RPMI7951 (cell line): ENCODE measurements at regions not wholly inside any gene's neighbourhood (a gene's known extent, or its start where the extent isn't known, plus 50 kb on each side); places are given as distances from the start of the nearest gene placed in this dataset.
"Not testable (repeated sequence)": the region's sequence is repeated elsewhere in the genome, so short reads cannot be mapped to it uniquely, and the experiment has no call there.

ENCODE experiments used
- DNase-seq: peaks from one replicate; pipeline ENCODE4 v3.0.0-alpha.2; 2012; ENCODE audit warnings: low read depth

- no peak for DNase-seq
Measured at GRCh38 chr2:53033411-53033810, 734.2 kb upstream of the CHAC2 start.

GRCh38 chr2:53028746-53029423, 738.7 kb upstream of the CHAC2 start:
- no peak for DNase-seq

GRCh38 chr2:53028225-53028624, 739.4 kb upstream of the CHAC2 start:
- no peak for DNase-seq

DNA sequence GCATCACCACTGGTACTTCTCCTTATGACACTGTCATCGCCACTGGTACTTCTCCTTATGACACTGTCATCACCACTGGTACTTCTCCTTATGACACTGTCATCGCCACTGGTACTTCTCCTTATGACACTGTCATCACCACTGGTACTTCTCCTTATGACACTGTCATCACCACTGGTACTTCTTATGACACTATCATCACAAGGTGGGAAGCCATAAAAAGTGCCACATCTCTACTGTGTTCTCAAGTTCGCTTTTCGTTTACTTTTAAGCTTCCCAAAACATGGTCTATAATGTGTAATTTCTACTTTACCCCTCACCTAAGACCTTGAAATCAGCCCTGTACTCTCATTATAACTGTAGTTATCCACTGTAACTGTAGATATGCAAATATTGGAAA, 745.4 kb upstream of the CHAC2 start:
- not testable (repeated sequence) for DNase-seq

- DNase-seq, result no peak
Measured at GRCh38 chr2:53021828-53022227, 745.8 kb upstream of the CHAC2 start.

GRCh38 chr2:53021292-53021691, 746.3 kb upstream of the CHAC2 start:
- no peak for DNase-seq

- DNase-seq, result no peak
Measured at GRCh38 chr2:53018825-53019425, 748.7 kb upstream of the CHAC2 start.

GRCh38 chr2:53006980-53007379, 760.6 kb upstream of the CHAC2 start:
- no peak for DNase-seq

GRCh38 chr2:53004413-53004812, 763.2 kb upstream of the CHAC2 start:
- DNase-seq, result no peak

GRCh38 chr2:52995424-52995823, 772.2 kb upstream of the CHAC2 start:
- DNase-seq, result no peak

GRCh38 chr2:52976143-52976949, 791.3 kb upstream of the CHAC2 start:
- DNase-seq, result no peak

- DNase-seq, result no peak
Measured at GRCh38 chr2:52974127-52974526, 793.5 kb upstream of the CHAC2 start.

- DNase-seq, result no peak
Measured at GRCh38 chr2:52970642-52971041, 797.0 kb upstream of the CHAC2 start.

DNA sequence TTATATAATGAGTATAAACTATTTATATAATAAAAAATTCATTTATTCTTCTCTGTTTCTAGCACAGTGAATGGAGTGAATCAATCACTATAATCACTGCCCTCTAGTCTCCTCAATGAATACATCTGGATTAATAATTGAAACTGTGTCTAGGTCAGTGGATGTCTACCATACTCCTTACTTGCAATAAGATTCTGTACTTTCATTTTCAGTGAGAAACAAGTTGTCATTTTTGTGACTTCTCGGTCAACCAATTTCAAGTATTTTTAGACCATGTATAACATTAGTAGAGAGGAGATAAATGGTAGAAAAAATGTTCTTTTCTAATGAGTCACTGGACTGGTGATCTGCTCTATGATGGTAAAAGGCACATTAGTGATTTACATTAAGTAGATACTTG, 799.6 kb upstream of the CHAC2 start:
- DNase-seq, result no peak

- DNase-seq, result no peak
Measured at GRCh38 chr2:52964916-52965530, 802.6 kb upstream of the CHAC2 start.

DNA sequence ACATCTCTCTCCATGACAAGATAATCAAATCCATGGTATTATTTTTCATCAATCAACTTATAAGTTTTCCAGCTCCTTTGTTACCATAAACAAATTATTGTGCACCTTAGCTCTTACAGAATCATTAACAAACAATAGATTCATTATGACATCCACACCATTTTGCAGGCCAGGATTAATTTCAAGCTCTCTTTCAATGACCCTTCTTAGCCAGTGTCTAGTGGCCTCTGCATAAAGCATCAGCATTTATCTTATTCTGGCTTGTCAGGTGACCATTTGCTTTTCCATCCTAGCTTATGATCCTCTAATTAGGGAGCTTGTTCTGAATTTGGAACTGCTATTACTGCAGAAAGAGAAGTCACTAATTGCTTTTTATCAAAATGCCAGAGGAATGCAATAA, 806.2 kb upstream of the CHAC2 start:
- no peak for DNase-seq

- no peak for DNase-seq
Measured at GRCh38 chr2:52960881-52961280, 806.7 kb upstream of the CHAC2 start.

GRCh38 chr2:52959801-52960200, 807.8 kb upstream of the CHAC2 start:
- no peak for DNase-seq

- DNase-seq, result no peak
Measured at GRCh38 chr2:52956766-52957165, 810.8 kb upstream of the CHAC2 start.

DNA sequence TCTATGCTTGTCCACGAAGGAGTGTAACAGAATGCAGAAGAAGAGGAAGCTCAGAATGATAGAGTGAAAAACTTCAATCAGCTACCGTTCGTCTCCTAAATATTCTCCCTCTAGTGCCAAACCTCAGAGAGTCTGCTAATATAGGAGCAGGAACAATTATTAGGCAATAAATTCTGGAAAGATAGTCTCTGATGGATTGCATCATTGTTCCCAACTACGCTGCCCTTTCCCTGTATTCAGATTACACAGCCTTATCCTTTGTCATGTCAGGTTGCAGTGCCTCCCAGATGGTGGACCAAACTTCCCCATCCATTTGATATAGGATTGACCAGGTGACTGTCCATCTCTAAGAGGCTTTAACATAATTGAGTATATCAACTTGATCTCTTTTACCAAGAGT, 811.5 kb upstream of the CHAC2 start:
- no peak for DNase-seq

- no peak for DNase-seq
Measured at GRCh38 chr2:52955079-52955478, 812.5 kb upstream of the CHAC2 start.

DNA sequence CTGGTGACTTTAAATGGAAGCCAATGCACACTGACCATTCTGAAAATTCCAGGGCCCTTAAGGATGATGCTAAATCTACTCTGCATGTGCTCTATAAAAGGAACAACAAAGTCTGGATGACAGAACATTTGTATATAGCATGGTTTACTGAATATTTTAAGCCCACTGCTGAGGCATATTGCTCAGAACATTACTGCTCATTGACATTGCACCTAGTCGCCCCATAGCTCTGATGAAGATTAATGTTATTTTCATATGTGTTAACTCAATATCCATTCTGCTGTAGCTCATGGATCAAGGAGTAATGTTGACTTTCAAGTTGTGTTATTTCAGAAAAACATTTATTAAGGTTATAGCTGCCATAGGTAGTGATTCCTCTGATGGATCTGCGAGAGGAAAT, 827.5 kb upstream of the CHAC2 start:
- DNase-seq, result no peak

DNA sequence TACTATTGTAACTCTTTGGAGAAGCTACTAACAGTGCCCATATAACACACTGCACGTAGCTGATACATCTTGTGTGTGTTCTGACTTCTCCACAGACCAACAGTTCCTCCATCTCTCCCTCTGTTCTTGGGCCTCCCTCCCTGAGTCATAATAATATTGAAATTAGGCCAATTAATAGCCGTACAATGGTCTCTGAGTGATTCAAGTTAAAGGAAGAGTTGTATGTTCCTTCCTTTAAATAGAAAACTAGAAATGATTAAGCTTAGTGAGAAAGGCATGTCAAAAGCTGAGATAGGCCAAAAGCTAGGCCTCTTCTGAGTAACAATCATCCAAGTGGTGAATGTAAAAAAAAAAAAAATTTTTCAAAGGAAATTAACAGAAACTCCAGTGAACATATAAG, 828.4 kb upstream of the CHAC2 start:
- DNase-seq, result no peak
